Glomerular endothelial cell (primary cell): ENCODE measurements at regions not wholly inside any gene's neighbourhood (a gene's known extent, or its start where the extent isn't known, plus 50 kb on each side); places are given as distances from the start of the nearest gene placed in this dataset.
"Not testable (repeated sequence)": the region's sequence is repeated elsewhere in the genome, so short reads cannot be mapped to it uniquely, and the experiment has no call there.

Experiments used
- DNase-seq: peaks from one replicate; pipeline ENCODE4 v3.0.0-alpha.2; 2011; ENCODE audit warnings: low read depth, low spot score; ENCODE audit errors: extremely low read depth

DNA sequence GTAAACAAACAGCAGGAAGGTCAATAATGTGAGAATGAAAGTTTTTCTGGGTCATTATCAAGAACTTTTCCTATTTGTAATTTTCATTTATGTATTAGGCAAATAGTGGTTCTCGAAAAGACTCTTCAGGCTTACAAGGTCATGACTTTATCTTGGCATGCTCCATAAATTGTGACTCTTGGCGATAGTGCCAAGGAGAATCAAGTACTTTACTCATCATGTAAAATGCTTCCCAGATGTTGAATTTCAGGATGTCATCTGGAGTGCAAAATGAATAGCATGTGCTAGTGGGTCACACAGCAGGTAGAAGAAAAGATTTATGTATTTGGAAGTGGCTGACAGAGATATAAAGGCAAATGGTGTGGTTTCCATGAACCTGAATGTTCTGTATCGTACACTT is 1492.7 kb upstream of the PCDH20 start:
- DNase-seq, result no peak

DNA sequence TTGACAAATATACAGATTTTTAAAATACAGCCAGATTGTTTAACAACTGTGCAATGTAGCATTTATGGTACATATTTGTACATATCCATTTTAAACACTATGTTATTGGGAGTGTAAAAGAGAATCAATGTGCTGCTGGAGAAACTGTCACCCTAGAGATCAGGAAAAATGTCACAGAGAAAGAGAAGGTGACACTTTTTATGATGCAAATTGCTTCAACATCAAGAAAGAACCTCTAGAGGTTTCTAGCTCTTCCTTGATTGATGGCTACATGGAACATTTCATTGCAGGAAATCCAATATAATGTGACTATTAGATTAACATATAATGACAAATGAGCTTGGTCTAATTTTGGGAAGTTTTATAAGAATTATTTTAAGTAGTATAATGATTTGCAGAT is 1491.2 kb upstream of the PCDH20 start:
- DNase-seq, result no peak

DNA sequence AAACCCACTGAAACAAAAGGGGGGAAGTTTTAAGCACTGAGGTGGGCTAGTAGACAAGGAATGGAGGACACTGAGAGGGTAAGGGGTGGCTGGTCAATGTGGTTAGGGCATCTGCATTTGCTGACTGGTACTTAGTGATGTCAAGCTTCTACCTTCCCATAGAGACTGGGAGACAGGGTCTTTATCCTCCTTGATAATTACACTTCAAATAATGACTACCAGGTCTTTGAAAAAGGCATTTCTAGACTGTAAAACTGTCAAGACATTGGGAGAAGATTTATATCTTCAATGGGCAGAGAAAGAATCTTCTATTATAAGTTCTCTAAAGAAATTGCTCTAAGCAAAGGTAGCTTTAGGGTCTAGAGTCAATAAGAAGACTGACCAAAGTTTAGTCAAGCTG is 1490.8 kb upstream of the PCDH20 start:
- DNase-seq, result no peak

DNA sequence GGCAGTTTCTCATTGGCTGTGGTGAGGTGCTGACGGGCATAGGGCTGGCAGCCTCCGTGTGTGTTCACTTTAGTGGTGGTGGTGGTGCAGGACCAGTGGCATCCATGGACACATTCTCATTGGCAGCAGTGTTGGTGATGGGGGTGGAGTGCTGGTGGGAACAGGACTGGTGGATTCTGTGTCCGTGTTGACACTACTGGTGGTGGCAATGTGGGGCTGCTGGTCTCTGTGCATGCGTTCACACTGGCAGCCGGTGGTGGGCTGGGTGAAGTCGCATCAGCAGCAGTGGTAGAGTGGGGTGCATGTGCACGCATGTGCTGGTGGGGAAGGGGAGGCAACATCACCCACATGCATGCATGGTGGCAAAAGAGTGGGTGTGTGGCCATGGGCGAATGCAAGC is 1471.4 kb upstream of the PCDH20 start:
- no peak for DNase-seq

DNA sequence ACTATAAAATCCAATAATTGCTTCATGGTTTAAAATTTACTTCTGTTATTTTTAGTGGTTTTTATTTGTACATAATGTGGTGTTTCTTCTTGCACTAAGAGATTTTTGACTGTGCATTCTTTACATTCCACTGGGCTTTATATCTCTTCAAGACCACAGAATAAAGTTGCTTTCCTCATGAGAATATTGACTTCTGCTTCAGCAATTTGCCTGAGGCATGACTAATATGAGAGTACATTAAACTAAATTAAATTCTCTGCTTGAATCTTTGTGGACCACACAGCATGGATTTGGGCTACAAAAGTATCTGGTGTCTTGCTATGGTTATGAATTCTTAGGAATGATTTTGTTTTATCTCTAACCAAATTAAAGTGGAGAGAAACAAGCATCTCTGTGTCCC is 1463.4 kb upstream of the PCDH20 start:
- no peak for DNase-seq

DNA sequence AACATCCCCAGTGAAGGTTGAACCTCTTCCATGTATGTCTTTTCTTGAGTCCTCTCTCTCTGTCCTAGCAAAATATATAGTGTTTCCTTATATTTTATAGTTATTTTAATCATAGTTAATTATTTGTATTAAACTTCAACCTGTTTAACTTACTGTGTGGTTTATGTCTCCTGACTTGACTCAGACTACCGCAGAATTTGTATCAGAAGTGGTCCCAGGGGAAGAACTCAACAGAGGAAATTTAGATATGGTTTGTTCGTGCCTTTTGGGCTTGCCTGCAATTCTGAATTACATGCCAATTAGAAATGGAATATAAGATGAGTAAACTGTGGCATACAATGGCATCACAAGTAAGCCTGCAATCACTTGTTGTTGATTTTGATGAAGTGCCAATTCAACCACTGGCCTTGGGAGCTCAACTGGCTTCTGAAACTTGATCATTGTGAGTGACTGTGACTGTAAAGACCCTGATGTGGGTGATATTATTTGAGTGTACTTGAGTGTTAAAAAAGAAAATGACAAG is 1459.5 kb upstream of the PCDH20 start:
- no peak for DNase-seq

DNA sequence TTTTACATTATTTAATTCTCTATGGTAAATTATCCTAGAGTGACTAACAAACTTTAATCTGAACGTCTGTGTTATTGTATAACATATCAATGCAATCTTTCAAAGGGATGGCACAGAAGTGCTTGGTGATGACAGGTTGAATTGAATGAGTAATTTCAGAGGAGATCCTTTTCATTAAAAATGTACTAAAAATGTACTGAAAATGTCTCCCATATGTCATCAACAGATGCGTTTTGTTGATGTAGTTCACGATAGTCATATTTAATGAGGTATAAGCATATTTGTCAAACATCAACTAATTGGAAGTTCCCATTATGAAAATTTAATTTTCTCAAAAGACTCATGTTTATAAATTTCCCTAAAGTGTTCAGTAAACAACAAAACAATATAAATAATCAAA is 1434.7 kb upstream of the PCDH20 start:
- no peak for DNase-seq

DNA sequence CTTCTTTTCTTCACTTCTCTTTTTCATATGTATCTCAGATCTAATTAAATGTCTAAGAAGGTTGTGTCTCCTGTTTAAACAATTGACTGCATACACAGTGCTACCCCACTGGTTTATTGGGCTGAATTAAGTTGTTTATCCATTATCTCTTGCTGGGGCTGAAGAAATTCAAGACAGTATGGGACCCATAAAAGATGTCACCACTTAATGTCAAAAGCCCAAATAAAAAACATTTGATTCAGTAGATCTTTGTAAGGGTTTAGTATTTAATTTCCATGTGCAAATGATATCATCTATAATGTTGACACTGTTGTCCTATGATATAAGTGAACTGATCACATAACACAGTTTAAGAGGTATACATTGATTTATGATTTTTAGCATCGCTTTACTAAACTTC is 1431.9 kb upstream of the PCDH20 start:
- DNase-seq, result no peak

DNA sequence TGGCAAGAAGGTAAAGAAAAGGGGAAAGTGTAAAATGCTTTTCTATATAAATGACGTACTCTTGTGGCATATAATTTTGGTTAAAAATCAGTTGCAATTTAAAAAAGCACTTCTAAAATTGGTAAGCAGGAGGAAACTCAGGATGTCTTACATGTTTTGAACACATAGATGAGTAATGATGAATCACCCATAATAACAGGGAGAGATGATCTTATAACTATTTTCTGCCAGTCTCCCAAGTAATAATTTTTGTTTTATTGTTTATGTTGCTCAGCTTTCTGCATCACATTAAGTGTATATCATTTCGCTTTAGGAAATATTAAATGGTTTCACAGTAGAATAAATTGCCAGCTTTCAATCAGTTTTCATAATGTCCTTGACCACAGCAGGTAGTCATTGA is 1430.7 kb upstream of the PCDH20 start:
- DNase-seq, result no peak

DNA sequence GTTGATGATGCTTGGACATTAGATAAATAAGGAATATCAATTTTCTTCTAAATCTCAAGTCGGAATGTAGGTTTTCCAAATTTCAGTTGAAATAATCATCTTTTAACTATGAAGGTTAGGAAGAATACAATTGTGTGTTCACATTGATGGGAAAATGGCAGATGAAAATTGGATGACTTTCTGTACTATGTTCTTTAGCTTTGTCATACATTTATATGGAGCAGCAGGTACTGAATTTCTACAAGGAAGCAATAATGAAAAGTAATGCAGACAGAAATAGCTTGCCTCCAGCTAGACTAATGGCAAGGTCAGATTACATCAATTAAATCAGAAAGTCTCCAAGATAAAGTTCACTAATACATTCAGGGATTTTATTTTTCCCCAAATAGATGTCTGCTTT is 1423.7 kb upstream of the PCDH20 start:
- DNase-seq, result no peak

DNA sequence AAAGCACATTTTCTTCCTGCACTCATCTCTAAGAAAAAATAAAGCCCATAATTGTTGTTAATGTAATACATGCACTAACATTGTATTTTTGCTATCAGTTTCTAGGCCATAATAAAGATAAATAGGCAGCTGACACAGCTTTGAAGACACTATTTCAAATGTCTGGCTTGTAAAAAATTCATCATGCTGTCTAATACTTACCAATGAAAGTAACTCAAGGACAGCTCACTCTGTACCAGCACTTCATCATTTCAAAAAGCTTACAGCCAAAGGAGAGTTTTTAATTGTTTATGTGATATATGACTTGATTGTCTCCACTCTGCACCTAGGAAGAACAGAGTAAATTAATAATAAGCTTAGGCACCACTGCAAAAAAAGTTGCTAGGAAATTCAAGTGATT is 1423.3 kb upstream of the PCDH20 start:
- DNase-seq, result no peak

DNA sequence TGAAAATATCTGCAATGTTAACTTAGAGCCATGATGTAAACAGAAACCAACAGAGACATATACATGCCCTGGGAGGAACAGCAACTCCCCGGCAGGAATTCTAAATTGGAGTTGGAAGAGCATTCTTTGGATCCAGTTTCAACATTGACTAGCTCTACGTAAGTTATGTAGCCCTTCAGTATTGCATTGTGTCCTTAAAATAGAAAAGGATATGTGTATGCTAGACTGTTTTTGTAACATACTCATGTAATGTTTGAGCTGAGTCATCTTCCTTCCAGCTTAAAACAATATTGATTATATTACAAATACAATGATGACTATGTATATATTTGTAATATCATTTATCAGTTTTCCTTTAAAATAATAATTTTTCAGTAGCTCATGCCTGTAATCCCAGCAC is 1422.2 kb upstream of the PCDH20 start:
- no peak for DNase-seq

DNA sequence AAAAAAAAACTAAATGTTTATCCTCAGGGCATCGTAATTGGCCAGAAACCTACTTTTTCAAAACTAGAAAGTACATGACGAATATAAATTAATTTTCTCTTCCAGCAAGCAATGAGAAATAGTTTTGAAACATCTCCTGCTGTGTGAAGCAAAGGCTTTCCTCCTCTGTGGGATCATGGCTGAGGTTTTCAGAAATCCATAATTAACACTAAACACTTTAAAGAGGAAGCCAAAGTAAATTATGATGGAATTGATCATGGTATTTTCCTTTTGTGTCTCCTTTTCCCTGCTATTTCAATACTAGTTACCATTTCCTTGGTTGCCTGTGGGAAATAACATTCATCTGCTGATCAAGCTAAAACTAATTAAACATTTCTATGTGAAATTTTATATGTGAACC is 1413.8 kb upstream of the PCDH20 start:
- DNase-seq, result no peak

DNA sequence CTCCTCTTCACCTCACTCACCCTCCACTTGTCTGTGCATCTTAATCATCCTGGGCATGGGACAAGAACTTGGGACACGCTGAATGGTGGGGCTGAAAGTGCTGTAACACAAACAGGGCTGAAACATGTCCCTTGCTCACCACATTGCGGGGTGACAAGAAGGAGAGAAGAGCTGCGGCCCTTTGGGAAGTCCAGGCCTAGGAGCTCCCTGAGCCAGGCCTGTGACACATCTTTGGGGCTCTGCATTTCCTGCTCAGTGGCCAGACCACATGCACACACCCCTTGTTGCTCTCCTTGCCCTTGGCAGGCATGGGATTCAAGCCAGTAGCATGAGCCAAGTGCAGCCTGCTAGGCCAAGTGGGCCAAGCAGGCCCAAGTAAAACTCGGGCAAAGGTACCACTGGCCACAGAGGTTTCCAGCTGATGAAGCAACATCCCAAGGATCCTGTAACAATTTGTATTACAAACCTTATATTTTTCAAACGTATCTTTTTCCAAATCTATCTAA is 1384.3 kb upstream of the PCDH20 start:
- DNase-seq, result no peak

DNA sequence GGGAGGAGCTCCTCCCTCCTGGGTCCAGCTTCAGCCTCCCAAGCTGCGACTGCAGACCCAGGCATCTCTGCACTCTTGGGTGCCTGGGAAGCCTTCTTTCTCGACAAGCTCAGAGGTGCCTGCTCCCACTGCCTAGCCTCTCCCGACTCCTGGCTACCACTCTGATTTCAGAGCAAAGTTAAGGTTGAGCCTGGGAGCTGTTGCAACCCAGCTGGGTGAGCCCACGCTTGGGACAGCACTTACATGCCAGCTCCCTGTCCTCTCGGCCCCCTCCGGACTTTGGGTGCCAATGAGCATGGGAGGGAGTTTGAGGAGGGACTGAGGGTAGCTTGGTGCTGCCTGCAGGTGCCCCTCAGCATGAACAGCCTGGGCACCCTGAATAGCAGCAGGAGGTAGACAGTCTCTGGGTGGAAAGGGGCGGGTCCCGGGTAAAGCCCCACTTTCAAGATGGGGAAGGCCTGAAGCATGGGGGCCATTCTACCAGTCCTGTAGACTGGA is 1383.4 kb upstream of the PCDH20 start:
- DNase-seq, result no peak

DNA sequence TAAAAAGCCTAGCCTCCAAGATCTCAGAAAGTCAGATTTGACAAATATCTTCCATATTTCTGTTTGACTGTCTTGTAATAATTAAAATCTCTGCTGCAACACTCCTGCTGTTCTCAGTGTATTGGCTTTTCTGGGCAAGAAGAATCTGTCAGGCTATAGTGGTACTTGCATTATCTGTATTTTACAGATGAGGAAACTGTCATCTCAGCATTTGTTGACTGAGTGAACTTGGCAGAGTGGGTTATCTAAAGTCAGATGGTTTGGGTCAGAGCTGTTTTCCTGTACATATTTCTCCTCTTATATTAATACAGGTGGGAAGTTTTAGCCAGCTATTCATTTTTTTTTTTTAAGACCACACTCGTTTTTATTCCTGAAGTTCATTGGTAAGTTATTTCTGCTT is 1378.2 kb upstream of the PCDH20 start:
- no peak for DNase-seq

DNA sequence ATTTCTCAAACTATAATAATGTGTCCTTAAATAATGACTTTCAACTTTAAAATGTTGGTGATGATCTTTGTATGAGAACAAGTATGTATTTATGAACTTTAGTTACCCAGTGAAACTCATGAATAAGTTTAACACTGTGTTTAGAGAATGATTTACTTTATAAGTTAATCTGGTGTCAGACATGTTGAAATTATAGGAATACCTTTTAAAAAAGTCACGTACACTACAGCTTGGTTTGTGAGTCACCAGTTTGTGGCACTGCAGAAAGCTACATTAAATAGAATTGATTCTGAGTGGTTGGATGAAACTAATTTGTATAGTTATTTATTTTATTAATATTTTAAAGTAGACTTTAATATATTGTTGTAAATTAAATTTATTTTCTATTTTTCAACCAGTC is 1366.2 kb upstream of the PCDH20 start:
- no peak for DNase-seq

DNA sequence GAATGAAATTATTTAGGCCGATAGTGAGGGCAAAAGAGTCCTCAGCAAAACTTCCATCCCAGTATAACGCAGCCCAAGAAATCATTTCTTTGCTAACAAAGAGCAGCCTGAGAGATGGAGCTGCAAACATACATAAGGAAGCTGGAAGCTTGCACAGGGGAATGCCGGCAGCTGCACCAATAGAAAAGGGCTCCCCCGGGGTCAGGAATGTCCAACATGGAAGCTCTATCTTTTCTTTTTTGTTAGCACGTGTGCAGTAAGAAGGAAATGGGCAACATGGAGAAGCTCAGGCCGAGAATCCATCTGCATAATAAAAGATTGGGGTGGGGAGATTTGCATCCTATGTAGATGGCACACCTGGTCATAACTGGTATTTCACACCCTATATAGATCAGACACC is 1363.5 kb upstream of the PCDH20 start:
- no peak for DNase-seq

DNA sequence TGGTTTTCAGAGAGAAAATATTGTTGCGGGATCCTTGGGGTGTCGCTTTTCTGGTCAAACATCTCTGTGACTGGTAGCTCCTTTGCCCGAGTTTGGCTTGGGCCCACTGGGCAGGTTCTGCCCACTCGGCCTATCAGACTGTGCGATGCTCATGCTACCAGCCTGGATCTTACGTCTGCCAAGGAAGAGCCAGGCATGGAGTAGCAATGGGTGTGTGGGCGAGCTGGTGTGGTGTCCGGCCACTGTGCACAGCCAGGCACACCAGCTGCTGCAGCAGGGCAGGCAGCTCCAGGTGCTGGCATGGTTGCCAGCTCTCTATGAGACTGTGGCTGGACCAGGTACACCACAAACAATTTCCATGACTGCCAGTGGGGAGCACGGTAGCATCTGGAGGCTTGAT is 1351.8 kb upstream of the PCDH20 start:
- DNase-seq, result no peak

DNA sequence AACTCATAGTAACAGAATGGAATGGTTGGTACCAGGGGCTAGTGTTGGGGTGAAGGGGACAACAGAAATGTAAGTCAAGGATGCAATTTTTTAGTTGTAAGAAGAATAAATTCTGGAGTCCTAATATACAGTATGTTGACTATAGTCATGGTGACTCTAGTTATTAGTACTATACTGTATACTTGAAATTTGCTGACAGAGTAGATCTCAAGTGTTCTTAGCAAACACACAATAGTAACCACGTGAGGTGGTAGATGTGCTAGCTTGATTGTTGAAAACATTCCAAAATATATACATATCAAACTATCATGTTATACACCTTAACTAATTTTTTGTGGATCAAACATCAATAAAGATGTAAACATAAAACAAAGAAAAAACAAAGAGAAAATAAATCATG is 1345.1 kb upstream of the PCDH20 start:
- DNase-seq, result no peak

DNA sequence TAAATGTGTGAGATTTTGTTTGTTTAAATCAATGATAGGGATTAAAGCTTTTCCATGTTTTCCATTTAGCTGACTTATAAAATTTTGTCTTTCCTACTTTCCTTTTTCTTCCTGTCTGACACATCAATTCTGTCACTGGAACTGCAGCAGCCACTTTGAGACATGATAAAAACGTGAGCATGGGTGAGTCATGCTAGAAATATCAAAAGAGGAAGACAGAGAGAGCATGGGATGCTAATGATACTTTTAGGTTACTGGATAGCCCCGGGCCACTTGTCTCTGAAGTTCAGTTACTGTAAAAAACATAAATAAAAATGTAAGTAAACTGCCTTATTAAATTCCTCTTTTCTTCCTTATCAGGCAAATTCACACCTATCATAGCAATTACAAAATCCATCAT is 1332.0 kb upstream of the PCDH20 start:
- DNase-seq, result no peak

DNA sequence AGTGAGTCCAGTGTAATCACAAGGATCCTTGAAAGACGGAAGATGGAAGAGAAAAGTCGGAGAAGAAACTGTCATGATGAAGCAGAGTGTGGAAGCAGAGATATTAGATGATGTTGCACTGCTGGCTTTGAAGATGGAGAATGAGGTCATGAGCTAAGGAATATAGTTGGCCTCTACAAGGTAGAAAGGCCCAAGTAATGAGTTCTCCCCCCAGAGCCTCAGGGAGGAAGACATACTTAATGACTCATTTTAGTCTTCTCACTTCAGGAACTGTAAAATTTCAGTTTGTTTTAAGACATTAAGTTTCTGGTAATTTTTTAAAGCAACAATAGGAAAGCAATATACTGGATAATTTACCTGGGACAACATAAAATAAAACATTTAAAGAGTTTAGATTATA is 1331.5 kb upstream of the PCDH20 start:
- no peak for DNase-seq

DNA sequence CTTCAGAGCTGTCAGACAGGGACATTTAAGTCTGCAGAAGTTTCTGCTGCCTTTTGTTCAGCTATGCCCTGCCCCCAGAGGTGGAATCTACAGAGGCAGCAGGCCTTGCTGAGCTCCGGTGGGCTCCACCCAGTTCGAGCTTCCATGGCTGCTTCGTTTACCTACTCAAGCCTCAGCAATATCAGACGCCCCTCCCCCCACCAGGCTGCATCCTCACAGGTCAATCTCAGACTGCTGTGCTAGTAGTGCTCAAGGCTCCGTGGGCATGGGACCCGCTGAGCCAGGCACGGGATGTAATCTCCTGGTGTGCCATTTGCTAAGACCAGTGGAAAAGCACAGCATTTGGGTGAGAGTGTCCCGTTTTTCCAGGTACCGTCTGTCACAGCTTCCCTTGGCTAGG is 1314.1 kb upstream of the PCDH20 start:
- DNase-seq, result not testable (repeated sequence)
